ENCODE measurements at regions not wholly inside any gene's neighbourhood (a gene's known extent, or its start where the extent isn't known, plus 50 kb on each side); places are given as distances from the start of the nearest gene placed in this dataset.

DNA sequence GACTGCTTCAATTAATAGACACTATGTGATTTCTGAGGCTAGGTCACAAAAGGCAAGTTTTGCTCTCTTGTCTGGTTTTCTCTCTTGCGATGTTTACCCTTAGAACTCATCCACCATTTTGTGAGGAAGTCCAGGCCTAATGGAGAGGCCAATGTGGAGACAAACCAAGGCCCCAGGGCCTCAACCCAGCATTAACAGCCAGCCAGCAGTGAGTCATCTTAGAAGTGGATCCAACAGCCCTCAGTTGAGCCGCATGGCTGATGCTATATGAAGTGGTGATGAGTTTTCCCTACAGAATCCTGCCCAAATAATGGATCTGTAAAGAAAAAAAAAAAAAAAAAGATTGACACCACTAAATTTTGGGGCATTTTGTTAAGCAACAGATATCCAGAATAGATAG, 95.1 kb downstream of the DNTTIP2 start:
- TF ChIP-seq, protein P1, sequence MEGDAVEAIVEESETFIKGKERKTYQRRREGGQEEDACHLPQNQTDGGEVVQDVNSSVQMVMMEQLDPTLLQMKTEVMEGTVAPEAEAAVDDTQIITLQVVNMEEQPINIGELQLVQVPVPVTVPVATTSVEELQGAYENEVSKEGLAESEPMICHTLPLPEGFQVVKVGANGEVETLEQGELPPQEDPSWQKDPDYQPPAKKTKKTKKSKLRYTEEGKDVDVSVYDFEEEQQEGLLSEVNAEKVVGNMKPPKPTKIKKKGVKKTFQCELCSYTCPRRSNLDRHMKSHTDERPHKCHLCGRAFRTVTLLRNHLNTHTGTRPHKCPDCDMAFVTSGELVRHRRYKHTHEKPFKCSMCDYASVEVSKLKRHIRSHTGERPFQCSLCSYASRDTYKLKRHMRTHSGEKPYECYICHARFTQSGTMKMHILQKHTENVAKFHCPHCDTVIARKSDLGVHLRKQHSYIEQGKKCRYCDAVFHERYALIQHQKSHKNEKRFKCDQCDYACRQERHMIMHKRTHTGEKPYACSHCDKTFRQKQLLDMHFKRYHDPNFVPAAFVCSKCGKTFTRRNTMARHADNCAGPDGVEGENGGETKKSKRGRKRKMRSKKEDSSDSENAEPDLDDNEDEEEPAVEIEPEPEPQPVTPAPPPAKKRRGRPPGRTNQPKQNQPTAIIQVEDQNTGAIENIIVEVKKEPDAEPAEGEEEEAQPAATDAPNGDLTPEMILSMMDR (IDR thresholded peaks at IDR 0.05), result no peak
- TF ChIP-seq POLR2AphosphoS5 (IDR thresholded peaks at IDR 0.05), result no peak
